ENCODE measurements at regions not wholly inside any gene's neighbourhood (a gene's known extent, or its start where the extent isn't known, plus 50 kb on each side); places are given as distances from the start of the nearest gene placed in this dataset.

GRCh38 chr19:34851277-34851804, 75.4 kb upstream of the ZNF30 start:
- TF ChIP-seq CTCF (IDR thresholded peaks at IDR 0.05; ENCODE audit: low read depth, low read length), result peak; percentile 89
- DNase-seq, result peak; percentile 79
- no peak overlapping the region for H3K27ac ChIP-seq

GRCh38 chr19:34847393-34847792, 74.4 kb upstream of the ZNF599 start:
- no peaks in the 10 kb centered on the region for H3K27me3 ChIP-seq (ENCODE audit: insufficient read depth, low read depth, severe bottlenecking)
- no peak overlapping the region for H3K4me3 ChIP-seq (ENCODE audit: low read depth, low read length)
- no peak overlapping the region for H3K27ac ChIP-seq
- no peak for DNase-seq
- H3K9me3 ChIP-seq (ENCODE audit: severe bottlenecking), result no peaks in the 10 kb centered on the region
- no peaks in the 10 kb centered on the region for H3K36me3 ChIP-seq
- TF ChIP-seq CTCF (IDR thresholded peaks at IDR 0.05; ENCODE audit: low read depth, low read length), result no peak

More at GRCh38 chr19:34851277-34851804, 75.4 kb upstream of the ZNF30 start:
- no peaks in the 10 kb centered on the region for H3K9me3 ChIP-seq (ENCODE audit: severe bottlenecking)
- no peaks in the 10 kb centered on the region for H3K27me3 ChIP-seq (ENCODE audit: insufficient read depth, low read depth, severe bottlenecking)
- no peaks in the 10 kb centered on the region for H3K36me3 ChIP-seq
- no peak overlapping the region for H3K4me3 ChIP-seq (ENCODE audit: low read depth, low read length)

- TF ChIP-seq CTCF (IDR thresholded peaks at IDR 0.05; ENCODE audit: low read depth, low read length), result no peak
- H3K4me3 ChIP-seq (ENCODE audit: low read depth, low read length), result no peak overlapping the region
These were observed 71.3 kb upstream of the ZNF599 start for GRCh38 chr19:34844277-34844676.

GRCh38 chr19:34841780-34842179, 68.8 kb upstream of the ZNF599 start:
- no peak overlapping the region for H3K27ac ChIP-seq
- H3K36me3 ChIP-seq, result no peaks in the 10 kb centered on the region
- H3K9me3 ChIP-seq (ENCODE audit: severe bottlenecking), result no peaks in the 10 kb centered on the region
- peak; percentile 39; the same call in 1 of the 2 replicates for TF ChIP-seq CTCF (IDR thresholded peaks at IDR 0.05; ENCODE audit: low read depth, low read length)
- no peak overlapping the region for H3K4me3 ChIP-seq (ENCODE audit: low read depth, low read length)
- no peaks in the 10 kb centered on the region for H3K27me3 ChIP-seq (ENCODE audit: insufficient read depth, low read depth, severe bottlenecking)
- peak; percentile 88 for DNase-seq

More at GRCh38 chr19:34844277-34844676, 71.3 kb upstream of the ZNF599 start:
- Histone ChIP-seq H3K9me3 (ENCODE audit: severe bottlenecking) (no peaks in the 10 kb centered on the region), H3K36me3 (no peaks in the 10 kb centered on the region), H3K27me3 (ENCODE audit: insufficient read depth, low read depth, severe bottlenecking) (no peaks in the 10 kb centered on the region), H3K27ac (no peak overlapping the region)
- DNase-seq, result no peak

- Histone ChIP-seq H3K4me3 (ENCODE audit: low read depth, low read length) (no peak overlapping the region), H3K27ac (no peak overlapping the region), H3K36me3 (no peaks in the 10 kb centered on the region), H3K9me3 (ENCODE audit: severe bottlenecking) (no peaks in the 10 kb centered on the region), H3K27me3 (ENCODE audit: insufficient read depth, low read depth, severe bottlenecking) (no peaks in the 10 kb centered on the region)
- TF ChIP-seq CTCF (IDR thresholded peaks at IDR 0.05; ENCODE audit: low read depth, low read length), result 0 out of 2 replicates have a peak, but pooled peaks have one; percentile 29
- peak; percentile 19 for DNase-seq
These were observed 65.9 kb upstream of the ZNF599 start for GRCh38 chr19:34838753-34839431.

Measured in WERI-Rb-1 (cell line).